NB4 (cell line): ENCODE measurements at regions not wholly inside any gene's neighbourhood (a gene's known extent, or its start where the extent isn't known, plus 50 kb on each side); places are given as distances from the start of the nearest gene placed in this dataset.

Experiments used
- POLR2A ChIP-seq: IDR thresholded peaks from 2 replicates; pipeline ENCODE4 v1.6.1; 2011; ENCODE audit warnings: mild to moderate bottlenecking; ENCODE audit not compliant: insufficient read length; ENCODE audit errors: extremely low read depth
- TF ChIP-seq, protein P1 (sequence below): IDR thresholded peaks from one replicate; pipeline ENCODE4 v1.5.1; 2012; ENCODE audit warnings: low read depth, low read length
- TF ChIP-seq, protein P2 (sequence below): IDR thresholded peaks from 2 replicates; pipeline ENCODE4 v1.6.1; 2011; ENCODE audit warnings: low read depth, low read length

DNA sequence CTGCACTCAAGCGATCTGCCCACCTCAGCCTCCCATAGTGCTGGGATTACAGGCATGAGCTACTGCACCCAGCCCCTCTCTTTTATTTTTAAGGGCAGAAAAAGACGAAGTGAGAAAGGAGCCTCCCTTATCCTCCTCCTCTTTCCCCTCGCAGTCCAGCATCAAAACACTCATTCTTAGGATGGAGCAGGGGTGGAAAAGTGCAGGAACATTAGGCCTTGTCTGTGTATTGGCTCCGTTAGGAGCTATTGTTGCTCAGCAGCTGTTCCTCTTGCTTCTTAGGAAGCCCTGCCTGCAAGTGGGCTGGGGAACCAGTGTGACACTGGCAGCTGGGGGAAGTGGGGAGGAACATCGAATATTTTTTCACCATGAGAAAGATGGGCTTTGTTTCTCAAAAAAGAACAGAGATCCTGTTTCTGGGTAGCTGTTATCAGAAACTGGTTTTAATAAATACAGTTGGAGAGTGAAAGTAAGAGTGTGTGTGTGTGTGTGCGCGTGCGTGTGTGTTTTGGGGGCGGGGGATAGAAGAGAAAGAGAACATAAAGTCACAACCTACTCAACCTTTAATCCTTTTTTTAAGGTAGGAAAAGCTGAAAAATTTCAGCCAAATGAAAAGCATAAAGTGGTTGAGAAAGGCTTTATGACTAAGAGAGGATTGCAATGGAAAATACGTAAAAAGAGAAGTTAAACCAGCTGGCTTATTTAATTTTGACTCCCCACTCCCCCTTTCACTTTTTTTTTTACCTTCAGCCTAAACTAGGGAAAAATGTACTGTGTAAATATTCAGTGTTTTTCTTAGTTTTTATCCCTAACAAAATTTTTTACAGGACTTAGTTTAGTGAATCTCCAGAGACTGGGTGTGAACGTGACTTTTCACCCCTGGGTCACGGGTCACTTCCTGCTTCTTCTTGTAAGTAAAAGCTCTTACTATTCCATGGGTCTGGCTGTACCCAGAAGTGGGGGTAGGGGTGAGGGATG is 197.2 kb upstream of the PLEKHG7 start:
- no peak for TF ChIP-seq POLR2A
- TF ChIP-seq, protein P1, sequence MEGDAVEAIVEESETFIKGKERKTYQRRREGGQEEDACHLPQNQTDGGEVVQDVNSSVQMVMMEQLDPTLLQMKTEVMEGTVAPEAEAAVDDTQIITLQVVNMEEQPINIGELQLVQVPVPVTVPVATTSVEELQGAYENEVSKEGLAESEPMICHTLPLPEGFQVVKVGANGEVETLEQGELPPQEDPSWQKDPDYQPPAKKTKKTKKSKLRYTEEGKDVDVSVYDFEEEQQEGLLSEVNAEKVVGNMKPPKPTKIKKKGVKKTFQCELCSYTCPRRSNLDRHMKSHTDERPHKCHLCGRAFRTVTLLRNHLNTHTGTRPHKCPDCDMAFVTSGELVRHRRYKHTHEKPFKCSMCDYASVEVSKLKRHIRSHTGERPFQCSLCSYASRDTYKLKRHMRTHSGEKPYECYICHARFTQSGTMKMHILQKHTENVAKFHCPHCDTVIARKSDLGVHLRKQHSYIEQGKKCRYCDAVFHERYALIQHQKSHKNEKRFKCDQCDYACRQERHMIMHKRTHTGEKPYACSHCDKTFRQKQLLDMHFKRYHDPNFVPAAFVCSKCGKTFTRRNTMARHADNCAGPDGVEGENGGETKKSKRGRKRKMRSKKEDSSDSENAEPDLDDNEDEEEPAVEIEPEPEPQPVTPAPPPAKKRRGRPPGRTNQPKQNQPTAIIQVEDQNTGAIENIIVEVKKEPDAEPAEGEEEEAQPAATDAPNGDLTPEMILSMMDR = no peak
- TF ChIP-seq, protein P2, sequence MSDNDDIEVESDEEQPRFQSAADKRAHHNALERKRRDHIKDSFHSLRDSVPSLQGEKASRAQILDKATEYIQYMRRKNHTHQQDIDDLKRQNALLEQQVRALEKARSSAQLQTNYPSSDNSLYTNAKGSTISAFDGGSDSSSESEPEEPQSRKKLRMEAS = no peak
